Activated naive CD4-positive, alpha-beta T cell treated with anti-CD3 and anti-CD28 coated beads, Interleukin-2, amount 10 ng/mL, durations not matched to agents 7 days and 5 days (primary cell): ENCODE measurements at regions not wholly inside any gene's neighbourhood (a gene's known extent, or its start where the extent isn't known, plus 50 kb on each side); places are given as distances from the start of the nearest gene placed in this dataset.

Experiments used
- CTCF ChIA-PET: fragments of 350-600 bp; sonication (Branson Sonifier 250); formaldehyde crosslinking; loops from one replicate; lab custom pipeline; 2021; ENCODE audit warnings: antibody characterized with exemption; lab: Charles Lee
- DNase-seq: peaks from one replicate; pipeline ENCODE4 v3.0.0-alpha.2; 2020
- H3K27ac Mint-ChIP-seq: one replicate; pipeline ENCODE4 v1.8.0; 2021; ENCODE audit warnings: mild to moderate bottlenecking, moderate library complexity, mixed read lengths
- H3K27me3 Mint-ChIP-seq: one replicate; pipeline ENCODE4 v1.8.0; 2021; ENCODE audit warnings: mild to moderate bottlenecking, mixed read lengths
- H3K36me3 Mint-ChIP-seq: one replicate; pipeline ENCODE4 v1.8.0; 2021; ENCODE audit warnings: mixed read lengths
- H3K4me1 Mint-ChIP-seq: one replicate; pipeline ENCODE4 v1.8.0; 2021; ENCODE audit warnings: mixed read lengths
- H3K4me3 Mint-ChIP-seq: one replicate; pipeline ENCODE4 v1.8.0; 2021; ENCODE audit warnings: mild to moderate bottlenecking, moderate library complexity, mixed read lengths
- H3K9me3 Mint-ChIP-seq: one replicate; pipeline ENCODE4 v1.8.0; 2021; ENCODE audit warnings: mixed read lengths

GRCh38 chr4:31071508-31072486, 351.6 kb downstream of the PCDH7 start:
- no peaks in the 10 kb centered on the region for H3K36me3 Mint-ChIP-seq
- no peak overlapping the region for H3K27ac Mint-ChIP-seq
- peaks cover 2% of the 10 kb centered on the region for H3K9me3 Mint-ChIP-seq
- CTCF ChIA-PET: no interaction called here
- no peaks in the 10 kb centered on the region for H3K4me1 Mint-ChIP-seq
- DNase-seq: no peak
- H3K4me3 Mint-ChIP-seq: no peak overlapping the region
- no peaks in the 10 kb centered on the region for H3K27me3 Mint-ChIP-seq

- Mint-ChIP-seq H3K9me3 (no peaks in the 10 kb centered on the region), H3K27ac (no peak overlapping the region), H3K4me3 (no peak overlapping the region), H3K4me1 (no peaks in the 10 kb centered on the region), H3K27me3 (no peaks in the 10 kb centered on the region), H3K36me3 (no peaks in the 10 kb centered on the region)
- DNase-seq: no peak
- CTCF ChIA-PET: no interaction called here
Measured at GRCh38 chr4:31075969-31076368, 355.8 kb downstream of the PCDH7 start.

- CTCF ChIA-PET: no interaction called here
- Mint-ChIP-seq H3K9me3 (no peaks in the 10 kb centered on the region), H3K4me1 (no peaks in the 10 kb centered on the region), H3K36me3 (no peaks in the 10 kb centered on the region), H3K27me3 (no peaks in the 10 kb centered on the region), H3K4me3 (no peak overlapping the region), H3K27ac (no peak overlapping the region)
- DNase-seq: no peak
Measured at GRCh38 chr4:31078661-31079060, 358.5 kb downstream of the PCDH7 start.

GRCh38 chr4:31080887-31081286, 360.7 kb downstream of the PCDH7 start:
- H3K27ac Mint-ChIP-seq: no peak overlapping the region
- no peaks in the 10 kb centered on the region for H3K36me3 Mint-ChIP-seq
- CTCF ChIA-PET: no interaction called here
- no peaks in the 10 kb centered on the region for H3K9me3 Mint-ChIP-seq
- H3K27me3 Mint-ChIP-seq: no peaks in the 10 kb centered on the region
- DNase-seq: no peak
- no peak overlapping the region for H3K4me3 Mint-ChIP-seq
- H3K4me1 Mint-ChIP-seq: no peaks in the 10 kb centered on the region

GRCh38 chr4:31081366-31081765, 361.2 kb downstream of the PCDH7 start:
- CTCF ChIA-PET: no interaction called here
- no peak overlapping the region for H3K4me3 Mint-ChIP-seq
- H3K4me1 Mint-ChIP-seq: no peaks in the 10 kb centered on the region
- H3K9me3 Mint-ChIP-seq: no peaks in the 10 kb centered on the region
- no peak for DNase-seq
- no peaks in the 10 kb centered on the region for H3K36me3 Mint-ChIP-seq
- no peaks in the 10 kb centered on the region for H3K27me3 Mint-ChIP-seq
- H3K27ac Mint-ChIP-seq: no peak overlapping the region

GRCh38 chr4:31083456-31083855, 363.3 kb downstream of the PCDH7 start:
- CTCF ChIA-PET: no interaction called here
- Mint-ChIP-seq H3K36me3 (no peaks in the 10 kb centered on the region), H3K4me3 (no peak overlapping the region), H3K4me1 (no peaks in the 10 kb centered on the region), H3K9me3 (no peaks in the 10 kb centered on the region), H3K27me3 (no peaks in the 10 kb centered on the region), H3K27ac (no peak overlapping the region)
- DNase-seq: no peak

- CTCF ChIA-PET: no interaction called here
- Mint-ChIP-seq H3K27ac (no peak overlapping the region), H3K9me3 (no peaks in the 10 kb centered on the region)
Measured at GRCh38 chr4:31084806-31085416, 364.7 kb downstream of the PCDH7 start.

GRCh38 chr4:31085689-31086088, 365.5 kb downstream of the PCDH7 start:
- no peak overlapping the region for H3K27ac Mint-ChIP-seq
- CTCF ChIA-PET: no interaction called here
- DNase-seq: no peak
- no peaks in the 10 kb centered on the region for H3K9me3 Mint-ChIP-seq
- no peaks in the 10 kb centered on the region for H3K36me3 Mint-ChIP-seq
- no peak overlapping the region for H3K4me3 Mint-ChIP-seq
- H3K27me3 Mint-ChIP-seq: no peaks in the 10 kb centered on the region
- no peaks in the 10 kb centered on the region for H3K4me1 Mint-ChIP-seq

More at GRCh38 chr4:31084806-31085416, 364.7 kb downstream of the PCDH7 start:
- Mint-ChIP-seq H3K36me3 (no peaks in the 10 kb centered on the region), H3K27me3 (no peaks in the 10 kb centered on the region), H3K4me1 (no peaks in the 10 kb centered on the region), H3K4me3 (no peak overlapping the region)
- no peak for DNase-seq

- H3K36me3 Mint-ChIP-seq: no peaks in the 10 kb centered on the region
- DNase-seq: no peak
- CTCF ChIA-PET: no interaction called here
- no peak overlapping the region for H3K4me3 Mint-ChIP-seq
- no peak overlapping the region for H3K27ac Mint-ChIP-seq
- no peaks in the 10 kb centered on the region for H3K4me1 Mint-ChIP-seq
- no peaks in the 10 kb centered on the region for H3K27me3 Mint-ChIP-seq
- H3K9me3 Mint-ChIP-seq: no peaks in the 10 kb centered on the region
Measured at GRCh38 chr4:31086756-31087330, 366.7 kb downstream of the PCDH7 start.

GRCh38 chr4:31088600-31089230, 368.5 kb downstream of the PCDH7 start:
- Mint-ChIP-seq H3K9me3 (no peaks in the 10 kb centered on the region), H3K27me3 (no peaks in the 10 kb centered on the region), H3K4me3 (no peak overlapping the region), H3K4me1 (no peaks in the 10 kb centered on the region), H3K36me3 (no peaks in the 10 kb centered on the region), H3K27ac (no peak overlapping the region)
- DNase-seq: no peak
- CTCF ChIA-PET: no interaction called here

- Mint-ChIP-seq H3K9me3 (no peaks in the 10 kb centered on the region), H3K27me3 (no peaks in the 10 kb centered on the region), H3K36me3 (no peaks in the 10 kb centered on the region), H3K27ac (no peak overlapping the region), H3K4me3 (no peak overlapping the region), H3K4me1 (no peaks in the 10 kb centered on the region)
- CTCF ChIA-PET: no interaction called here
- no peak for DNase-seq
Measured at GRCh38 chr4:31089815-31090214, 369.6 kb downstream of the PCDH7 start.

- no peak overlapping the region for H3K4me3 Mint-ChIP-seq
- CTCF ChIA-PET: no interaction called here
- no peak for DNase-seq
- peaks cover 1% of the 10 kb centered on the region for H3K9me3 Mint-ChIP-seq
- H3K27ac Mint-ChIP-seq: no peak overlapping the region
- no peaks in the 10 kb centered on the region for H3K36me3 Mint-ChIP-seq
- no peaks in the 10 kb centered on the region for H3K27me3 Mint-ChIP-seq
- H3K4me1 Mint-ChIP-seq: no peaks in the 10 kb centered on the region
Measured at GRCh38 chr4:31094474-31094873, 374.3 kb downstream of the PCDH7 start.

- Mint-ChIP-seq H3K4me1 (no peaks in the 10 kb centered on the region), H3K4me3 (no peak overlapping the region), H3K27ac (no peak overlapping the region), H3K36me3 (no peaks in the 10 kb centered on the region), H3K9me3 (peaks cover 1% of the 10 kb centered on the region), H3K27me3 (no peaks in the 10 kb centered on the region)
- DNase-seq: no peak
- CTCF ChIA-PET: no interaction called here
Measured at GRCh38 chr4:31097999-31098398, 377.8 kb downstream of the PCDH7 start.

GRCh38 chr4:31100536-31100935, 380.4 kb downstream of the PCDH7 start:
- Mint-ChIP-seq H3K4me3 (no peak overlapping the region), H3K9me3 (peaks cover 3% of the 10 kb centered on the region), H3K36me3 (no peaks in the 10 kb centered on the region), H3K27ac (no peak overlapping the region), H3K27me3 (no peaks in the 10 kb centered on the region), H3K4me1 (no peaks in the 10 kb centered on the region)
- CTCF ChIA-PET: no interaction called here
- no peak for DNase-seq
